ENCODE measurements at regions not wholly inside any gene's neighbourhood (a gene's known extent, or its start where the extent isn't known, plus 50 kb on each side); places are given as distances from the start of the nearest gene placed in this dataset.
"Not testable (repeated sequence)": the region's sequence is repeated elsewhere in the genome, so short reads cannot be mapped to it uniquely, and the experiment has no call there.

DNA sequence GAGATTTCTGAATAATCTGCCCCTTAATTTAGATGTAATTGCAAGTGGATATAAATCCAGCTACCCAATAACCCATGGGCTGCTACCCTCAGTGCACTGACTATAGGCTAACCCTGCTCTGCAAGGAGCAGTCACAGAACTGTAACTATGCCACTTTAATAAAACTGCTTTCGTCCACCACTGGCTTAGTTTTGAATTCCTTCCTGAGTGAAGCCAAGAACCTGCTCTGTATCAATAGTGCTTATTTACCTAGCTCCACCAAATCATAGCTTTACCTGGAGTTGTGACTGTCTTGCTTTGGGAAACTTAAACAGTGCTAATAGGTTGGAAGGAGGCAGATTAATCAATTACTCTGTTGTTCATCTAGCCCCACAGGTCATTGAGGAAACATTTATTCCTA lies 1524.4 kb upstream of the SEL1L start:
- no peak for DNase-seq (ENCODE audit: low read depth in 3 of 3)

DNA sequence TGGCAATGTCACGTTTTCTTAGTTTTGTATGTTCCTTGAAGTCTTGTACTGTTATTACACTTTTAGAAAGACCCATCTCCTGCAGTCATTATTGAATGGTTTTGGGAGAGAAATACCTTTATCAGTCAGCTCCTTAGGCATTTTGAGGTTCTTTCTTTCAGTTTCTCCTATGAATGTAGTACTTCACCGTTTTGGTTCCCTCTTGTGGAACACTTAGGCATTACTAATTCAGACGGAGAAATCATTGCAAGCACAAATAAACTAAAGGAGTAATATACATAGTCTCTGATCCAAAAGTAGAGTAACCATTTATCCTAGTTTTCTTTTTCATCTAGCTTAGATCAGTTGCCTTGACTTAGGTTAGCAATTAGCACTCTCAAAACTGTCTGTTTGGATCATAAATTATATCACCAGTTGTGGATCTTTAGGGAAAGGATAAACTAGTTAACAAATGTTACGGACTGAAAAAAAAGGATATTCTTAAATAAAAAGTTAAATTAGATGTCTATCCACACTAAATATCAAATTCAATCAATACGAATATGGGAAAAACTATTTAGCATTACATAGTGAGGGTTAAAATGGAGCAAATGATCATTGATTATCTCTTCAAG lies 1538.3 kb upstream of the SEL1L start:
- no peak for DNase-seq (ENCODE audit: low read depth in 3 of 3)

DNA sequence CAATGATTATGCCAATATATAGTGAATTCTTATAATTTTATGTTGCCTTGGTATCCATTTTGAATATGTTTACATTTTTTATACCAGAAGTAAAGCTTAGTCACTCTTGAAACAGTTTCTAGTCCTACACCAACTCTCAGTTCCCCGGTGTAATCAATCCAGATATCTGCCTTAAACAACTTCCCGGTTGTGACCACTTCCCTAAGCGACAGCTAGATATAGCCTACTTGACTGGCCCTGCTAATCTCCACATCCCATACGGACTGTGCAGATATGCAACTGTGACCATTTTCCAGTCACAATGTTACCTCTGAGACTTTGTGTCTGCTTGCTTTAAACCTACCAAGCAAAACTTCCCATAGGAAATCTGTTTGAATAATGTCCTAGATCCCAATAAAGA lies 1551.5 kb upstream of the SEL1L start:
- no peak for DNase-seq (ENCODE audit: low read depth in 3 of 3)

DNA sequence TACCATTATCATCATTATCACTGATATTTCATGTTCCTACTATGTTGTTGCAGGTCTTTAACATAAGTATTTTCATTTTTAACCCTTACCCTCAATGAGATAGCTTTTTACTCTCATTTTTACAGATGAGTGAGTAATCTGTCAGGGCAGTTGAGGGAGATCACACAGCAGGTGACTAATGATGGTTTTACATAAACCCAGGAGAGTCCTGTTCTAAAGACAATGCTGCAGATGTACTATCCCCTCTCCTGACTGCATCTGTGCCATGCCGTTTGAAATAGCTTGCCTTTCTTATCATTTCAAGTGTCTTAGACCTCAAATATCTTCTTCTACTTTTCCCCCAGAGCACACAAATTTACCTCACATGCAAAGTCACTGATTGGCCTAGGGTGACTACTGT lies 1552.1 kb upstream of the SEL1L start:
- DNase-seq (ENCODE audit: low read depth in 3 of 3): no peak

- DNase-seq (ENCODE audit: low read depth in 3 of 3): not testable (repeated sequence)
Measured at GRCh38 chr14:83091991-83092956, 1558.6 kb upstream of the SEL1L start.

DNA sequence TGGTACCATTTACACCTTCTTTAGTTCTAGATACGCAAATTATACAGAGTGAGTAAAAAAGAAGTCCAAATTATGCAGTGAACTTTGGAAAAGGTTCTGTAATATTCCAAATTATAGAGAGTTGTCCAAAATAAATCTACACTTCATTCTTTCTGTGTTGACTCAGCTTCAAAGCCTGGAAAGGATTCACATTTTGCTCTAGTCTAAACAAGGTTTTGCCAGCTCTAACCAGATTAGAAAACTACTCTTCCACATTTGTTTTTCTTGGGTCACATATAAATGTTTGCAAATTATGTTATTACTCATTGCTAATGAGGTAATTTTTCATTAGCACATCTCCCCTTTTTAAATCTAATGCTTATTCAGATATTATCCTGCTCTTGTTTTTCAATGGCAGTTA lies 1562.4 kb upstream of the SEL1L start:
- DNase-seq (ENCODE audit: low read depth in 3 of 3): no peak

- no peak for DNase-seq (ENCODE audit: low read depth in 3 of 3)
Measured at GRCh38 chr14:83101846-83102245, 1568.2 kb upstream of the SEL1L start.

DNA sequence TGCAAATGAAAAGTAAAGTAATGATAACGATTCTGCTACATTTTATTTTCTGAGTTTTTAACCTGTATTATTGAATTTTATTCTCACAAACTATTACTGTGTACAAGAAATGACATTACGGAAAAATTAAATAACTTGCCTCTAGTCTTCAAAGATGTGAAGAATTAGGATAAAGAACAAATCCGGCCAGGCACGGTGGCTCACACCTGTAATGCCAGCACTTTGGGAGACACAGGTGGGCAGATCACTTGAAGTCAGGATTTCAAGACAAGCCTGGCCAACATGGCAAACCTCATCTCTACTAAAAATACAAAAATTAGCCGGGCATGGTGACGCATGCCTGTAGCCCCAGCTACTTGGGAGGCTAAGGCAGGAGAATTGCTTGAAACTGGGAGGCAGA lies 1584.4 kb upstream of the SEL1L start:
- no peak for DNase-seq (ENCODE audit: low read depth in 3 of 3)

GRCh38 chr14:83120187-83120586 lies 1586.5 kb upstream of the SEL1L start:
- DNase-seq (ENCODE audit: low read depth in 3 of 3): no peak

DNA sequence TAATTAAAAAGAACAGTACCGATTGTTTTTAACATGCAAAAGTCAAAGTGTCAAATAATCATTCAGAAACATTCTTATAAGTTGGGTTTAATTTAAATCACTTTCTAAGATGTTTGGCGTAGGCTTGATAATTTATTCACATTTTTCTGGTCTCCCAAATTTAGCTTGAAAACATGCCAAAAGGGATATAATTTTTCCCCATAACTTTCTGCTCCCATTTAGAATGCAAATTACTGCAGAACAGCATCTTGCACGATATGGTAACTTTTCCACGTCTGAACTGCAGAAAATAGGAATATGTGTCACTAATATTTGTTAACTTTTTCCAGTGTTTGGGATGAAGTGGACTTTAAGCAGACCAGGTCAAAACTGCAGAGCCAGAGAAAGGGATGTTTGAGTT lies 1592.4 kb upstream of the SEL1L start:
- DNase-seq (ENCODE audit: low read depth in 3 of 3): no peak

DNA sequence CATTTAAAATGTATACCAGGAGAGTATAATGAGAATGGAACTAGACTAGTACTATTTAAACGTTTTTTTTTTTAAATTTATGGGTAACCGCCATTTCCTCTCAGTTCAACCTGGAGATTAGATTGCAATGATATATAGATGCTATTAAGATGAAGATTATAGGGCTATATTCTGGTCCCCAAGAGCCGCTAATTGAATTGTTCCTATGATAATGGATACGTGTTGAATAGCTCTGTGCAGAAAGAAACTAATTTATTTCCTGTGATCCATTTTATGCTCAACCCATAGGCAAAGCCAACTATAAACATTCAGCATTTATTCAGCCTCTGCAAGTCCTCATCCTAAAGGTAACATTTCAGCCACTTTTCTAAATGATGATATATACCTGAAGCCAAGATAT lies 1595.1 kb upstream of the SEL1L start:
- DNase-seq (ENCODE audit: low read depth in 3 of 3): no peak

DNA sequence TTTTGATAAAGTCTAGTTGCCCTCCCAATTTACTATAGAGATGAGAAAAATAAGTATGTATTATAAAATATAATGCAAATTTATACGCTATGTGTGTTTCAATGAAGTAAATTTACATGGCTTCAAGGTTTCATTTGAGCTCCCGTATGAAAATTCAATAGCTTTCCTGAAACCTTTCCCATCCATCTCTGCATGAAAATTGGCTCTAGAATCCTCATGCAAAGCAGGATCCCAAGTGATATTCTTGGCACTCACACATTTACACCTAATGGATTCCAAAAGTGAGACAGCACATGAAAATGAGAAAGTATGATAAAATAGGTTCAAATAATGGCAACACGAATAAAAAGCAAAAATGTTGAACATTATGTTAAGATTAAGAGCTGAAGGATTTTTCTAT lies 1595.8 kb upstream of the SEL1L start:
- DNase-seq (ENCODE audit: low read depth in 3 of 3): no peak

GRCh38 chr14:83133981-83134645 lies 1600.5 kb upstream of the SEL1L start:
- DNase-seq (ENCODE audit: low read depth in 3 of 3): no peak

- no peak for DNase-seq (ENCODE audit: low read depth in 3 of 3)
Measured at GRCh38 chr14:83140756-83141155, 1607.1 kb upstream of the SEL1L start.

DNA sequence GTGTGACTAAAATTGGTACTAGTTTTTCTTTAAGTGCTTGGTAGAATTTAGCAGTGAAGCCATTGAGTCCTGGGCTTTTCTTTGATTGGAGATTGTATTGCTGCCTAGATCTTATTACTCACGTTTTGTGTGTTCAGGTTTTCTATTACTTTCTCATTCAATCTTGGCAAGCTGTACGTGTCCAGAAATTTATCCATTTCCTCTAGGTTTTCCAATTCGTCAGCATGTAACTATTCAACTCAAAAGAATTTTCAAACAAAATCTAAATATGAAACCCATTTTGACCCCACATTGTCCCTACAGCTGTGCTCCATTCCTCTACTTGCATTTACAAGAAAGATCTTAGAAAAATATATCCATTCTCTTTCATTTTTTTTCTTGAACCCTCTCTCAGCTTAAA lies 1613.4 kb upstream of the SEL1L start:
- no peak for DNase-seq (ENCODE audit: low read depth in 3 of 3)

DNA sequence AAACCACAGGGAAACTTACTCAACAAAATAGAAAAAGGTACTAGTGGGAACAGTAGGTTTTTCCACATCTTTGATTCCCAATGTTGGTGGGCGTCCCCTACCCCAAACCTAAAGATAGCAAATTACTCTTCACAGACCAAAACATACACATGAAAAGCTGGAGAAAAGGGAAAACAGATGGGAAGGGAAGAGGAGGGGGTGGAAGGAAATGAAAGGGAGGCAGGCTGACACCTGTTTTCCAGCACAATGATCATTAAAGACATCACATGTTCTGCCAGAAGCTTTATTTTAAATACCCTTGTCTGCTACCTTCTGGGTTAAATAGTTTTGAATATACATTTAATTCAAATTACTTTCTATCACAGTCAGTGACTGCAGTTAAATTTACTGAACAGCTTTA lies 1617.9 kb upstream of the SEL1L start:
- no peak for DNase-seq (ENCODE audit: low read depth in 3 of 3)

- DNase-seq (ENCODE audit: low read depth in 3 of 3): no peak
Measured at GRCh38 chr14:83153081-83153480, 1619.4 kb upstream of the SEL1L start.

DNA sequence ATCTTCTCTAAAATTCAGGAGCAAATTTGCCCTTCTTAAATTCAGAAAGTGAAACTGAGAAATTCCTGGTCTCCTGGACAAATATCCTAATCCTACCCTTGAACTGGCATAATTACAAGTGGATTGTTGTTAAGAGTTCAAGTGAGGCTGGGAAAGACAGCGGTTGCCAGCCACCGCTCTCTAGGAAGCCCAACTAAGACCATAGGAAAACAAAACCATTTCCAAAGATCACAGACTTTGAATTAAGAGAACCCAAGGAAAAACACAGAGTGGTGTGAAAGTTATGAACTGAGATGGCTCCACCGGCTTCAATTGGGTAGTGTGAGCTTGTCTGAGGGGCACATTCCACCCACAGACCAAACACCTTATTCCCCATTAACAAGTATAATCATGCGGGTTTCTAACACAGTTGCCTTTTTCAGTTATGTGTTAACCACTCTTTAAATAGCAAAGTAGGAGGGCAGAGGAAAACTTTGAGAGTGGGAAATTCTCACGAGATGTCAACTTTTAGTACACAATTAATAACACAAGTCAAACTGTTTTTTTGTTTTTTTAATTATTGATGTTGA lies 1628.8 kb upstream of the SEL1L start:
- DNase-seq (ENCODE audit: low read depth in 3 of 3): no peak

- no peak for DNase-seq (ENCODE audit: low read depth in 3 of 3)
Measured at GRCh38 chr14:83163016-83163415, 1629.4 kb upstream of the SEL1L start.

GRCh38 chr14:83164016-83164415 lies 1630.4 kb upstream of the SEL1L start:
- no peak for DNase-seq (ENCODE audit: low read depth in 3 of 3)

DNA sequence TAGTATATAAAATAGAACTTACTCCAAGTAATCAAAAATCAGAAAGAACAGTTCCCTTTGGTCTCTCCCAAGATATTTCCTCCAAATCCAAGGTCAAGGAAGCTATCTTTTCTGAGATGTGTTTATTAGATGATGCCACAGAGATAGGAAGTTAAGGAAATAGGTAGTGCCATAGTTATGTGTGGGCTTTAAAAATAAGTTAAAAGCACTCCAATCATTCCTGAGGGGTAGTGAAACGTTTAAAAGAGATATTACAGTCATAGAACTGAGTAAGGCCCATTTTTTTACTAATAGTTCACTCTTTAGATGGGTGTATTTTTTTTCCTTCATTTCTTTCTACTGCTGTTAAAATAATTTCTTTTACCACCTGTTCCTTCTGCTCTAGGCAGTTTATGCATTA lies 1630.9 kb upstream of the SEL1L start:
- DNase-seq (ENCODE audit: low read depth in 3 of 3): no peak

- no peak for DNase-seq (ENCODE audit: low read depth in 3 of 3)
Measured at GRCh38 chr14:83170165-83170564, 1636.5 kb upstream of the SEL1L start.
